ENCODE measurements at regions not wholly inside any gene's neighbourhood (a gene's known extent, or its start where the extent isn't known, plus 50 kb on each side); places are given as distances from the start of the nearest gene placed in this dataset.

DNA sequence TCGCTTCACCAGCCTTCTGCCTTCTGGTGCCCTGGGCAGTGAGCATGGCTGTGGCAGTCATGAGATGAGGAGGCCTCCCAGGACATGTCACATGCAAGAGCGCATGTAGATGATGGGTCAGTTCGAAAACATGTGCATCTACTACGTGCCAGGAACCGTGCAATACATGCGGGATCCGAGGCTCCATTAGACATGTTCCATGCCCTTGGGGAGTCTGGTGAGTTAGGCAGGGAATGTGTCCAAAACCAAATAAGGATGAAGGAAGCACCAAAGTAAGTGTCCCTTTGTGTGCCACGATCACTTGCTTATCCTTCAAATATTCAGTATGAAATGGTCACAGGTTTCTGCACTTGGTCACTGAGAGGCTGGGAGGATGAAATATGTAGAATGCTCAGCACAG, 223.3 kb downstream of the RBM19 start:
- no peak for TF ChIP-seq POLR2A (IDR thresholded peaks at IDR 0.05; ENCODE audit: low read depth)
- TF ChIP-seq POLR2AphosphoS5 (IDR thresholded peaks at IDR 0.05): no peak
- TF ChIP-seq, protein P1, sequence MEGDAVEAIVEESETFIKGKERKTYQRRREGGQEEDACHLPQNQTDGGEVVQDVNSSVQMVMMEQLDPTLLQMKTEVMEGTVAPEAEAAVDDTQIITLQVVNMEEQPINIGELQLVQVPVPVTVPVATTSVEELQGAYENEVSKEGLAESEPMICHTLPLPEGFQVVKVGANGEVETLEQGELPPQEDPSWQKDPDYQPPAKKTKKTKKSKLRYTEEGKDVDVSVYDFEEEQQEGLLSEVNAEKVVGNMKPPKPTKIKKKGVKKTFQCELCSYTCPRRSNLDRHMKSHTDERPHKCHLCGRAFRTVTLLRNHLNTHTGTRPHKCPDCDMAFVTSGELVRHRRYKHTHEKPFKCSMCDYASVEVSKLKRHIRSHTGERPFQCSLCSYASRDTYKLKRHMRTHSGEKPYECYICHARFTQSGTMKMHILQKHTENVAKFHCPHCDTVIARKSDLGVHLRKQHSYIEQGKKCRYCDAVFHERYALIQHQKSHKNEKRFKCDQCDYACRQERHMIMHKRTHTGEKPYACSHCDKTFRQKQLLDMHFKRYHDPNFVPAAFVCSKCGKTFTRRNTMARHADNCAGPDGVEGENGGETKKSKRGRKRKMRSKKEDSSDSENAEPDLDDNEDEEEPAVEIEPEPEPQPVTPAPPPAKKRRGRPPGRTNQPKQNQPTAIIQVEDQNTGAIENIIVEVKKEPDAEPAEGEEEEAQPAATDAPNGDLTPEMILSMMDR (IDR thresholded peaks at IDR 0.05): no peak
- no peak for TF ChIP-seq EP300 (IDR thresholded peaks at IDR 0.05)

Measured in esophagus muscularis mucosa (tissue), 4 donors.